NCI-H748 (cell line): ENCODE measurements at regions not wholly inside any gene's neighbourhood (a gene's known extent, or its start where the extent isn't known, plus 50 kb on each side); places are given as distances from the start of the nearest gene placed in this dataset.
"Not testable (repeated sequence)": the region's sequence is repeated elsewhere in the genome, so short reads cannot be mapped to it uniquely, and the experiment has no call there.

ENCODE experiments used
- DNase-seq: peaks from one replicate; lab custom pipeline; 2025; ENCODE audit not compliant: unreplicated experiment; lab: John Stamatoyannopoulos, UW

DNA sequence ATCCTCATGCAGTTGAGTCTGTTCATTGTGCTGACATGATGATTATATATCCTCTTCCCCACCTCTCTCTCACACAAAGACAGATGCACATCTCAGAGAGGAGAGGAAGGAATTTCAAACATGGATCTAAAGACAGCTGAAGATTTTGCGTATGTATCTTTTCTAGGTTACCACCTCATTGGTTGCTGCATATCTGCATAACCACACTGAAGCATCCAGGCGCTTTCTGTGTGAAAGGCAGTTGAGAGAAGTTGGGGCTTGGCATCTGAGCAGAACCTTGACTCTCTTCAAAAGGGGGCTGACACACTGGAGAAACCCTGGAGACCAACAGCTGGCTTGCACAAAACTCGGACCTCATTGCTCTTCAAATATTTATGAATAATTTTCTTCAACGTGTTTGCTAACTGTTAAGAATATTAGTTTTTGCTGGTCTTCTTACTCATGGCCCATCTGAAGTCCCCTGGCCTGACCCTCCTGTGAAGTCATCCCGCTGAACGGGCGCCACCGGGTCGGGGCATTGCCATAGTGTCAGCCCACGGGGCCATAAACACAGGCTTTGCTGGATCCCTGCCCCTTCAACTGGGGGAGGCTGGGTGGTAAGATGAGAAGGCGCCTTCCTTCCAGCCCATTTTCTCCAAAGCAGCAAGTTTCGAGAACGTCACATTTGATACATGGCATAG, 593.2 kb upstream of the CLINT1 start:
- DNase-seq, result no peak

DNA sequence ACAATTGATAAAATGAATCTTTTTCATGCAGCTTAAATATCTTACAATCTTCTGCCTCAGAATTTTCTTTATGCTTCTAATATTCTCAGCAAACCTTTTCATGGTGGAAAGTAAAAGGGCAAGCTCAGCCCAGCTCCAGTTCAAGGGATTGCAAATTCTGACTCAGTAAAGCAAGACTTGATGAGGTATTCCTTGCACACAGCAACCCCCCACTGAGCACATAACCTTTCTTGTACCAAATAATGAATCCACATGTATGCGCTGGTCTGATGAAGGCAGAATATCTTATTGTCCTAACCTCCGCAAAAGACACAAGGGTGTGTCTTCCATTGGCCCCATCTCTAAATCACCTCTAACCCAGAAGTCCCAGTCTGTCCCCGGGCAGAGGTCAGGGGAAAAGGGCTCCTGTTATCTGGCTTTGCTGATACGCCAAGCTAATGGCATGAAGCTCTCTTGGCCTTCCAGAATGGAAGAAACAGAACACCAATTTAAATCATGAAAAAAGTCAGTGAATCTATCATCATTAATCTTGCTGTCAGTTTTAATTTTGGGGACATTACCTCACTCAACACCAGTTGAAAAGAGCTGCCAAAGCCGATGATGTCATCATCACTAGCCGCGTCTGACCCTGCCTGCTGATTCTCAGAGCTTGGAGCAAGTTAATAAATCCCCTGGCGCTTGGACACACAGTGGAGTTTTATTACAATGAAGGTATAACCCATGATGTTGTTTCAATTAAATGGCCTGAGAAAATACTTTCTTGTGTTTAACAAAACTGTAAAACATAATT, 592.5 kb upstream of the CLINT1 start:
- peak; percentile 20 for DNase-seq

DNA sequence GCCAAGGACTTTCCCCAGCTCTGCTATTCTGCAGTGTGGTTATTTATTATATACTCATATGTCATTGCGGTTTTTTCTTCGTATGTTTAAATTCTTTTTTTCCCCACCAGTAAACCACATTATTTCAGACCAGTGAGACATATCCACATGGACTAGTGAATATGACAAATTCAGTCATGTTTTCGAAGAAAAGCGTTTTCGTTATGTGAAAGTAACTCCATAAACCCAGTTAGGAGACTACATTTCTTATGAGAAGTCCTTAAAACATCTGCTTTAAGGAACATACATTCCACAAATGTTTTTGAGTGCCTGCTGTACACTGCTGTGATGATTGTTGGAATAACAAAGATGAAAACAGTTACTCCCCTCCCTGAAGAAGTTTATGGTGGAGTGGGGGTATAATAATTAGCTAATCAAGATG, 591.8 kb upstream of the CLINT1 start:
- no peak for DNase-seq

DNA sequence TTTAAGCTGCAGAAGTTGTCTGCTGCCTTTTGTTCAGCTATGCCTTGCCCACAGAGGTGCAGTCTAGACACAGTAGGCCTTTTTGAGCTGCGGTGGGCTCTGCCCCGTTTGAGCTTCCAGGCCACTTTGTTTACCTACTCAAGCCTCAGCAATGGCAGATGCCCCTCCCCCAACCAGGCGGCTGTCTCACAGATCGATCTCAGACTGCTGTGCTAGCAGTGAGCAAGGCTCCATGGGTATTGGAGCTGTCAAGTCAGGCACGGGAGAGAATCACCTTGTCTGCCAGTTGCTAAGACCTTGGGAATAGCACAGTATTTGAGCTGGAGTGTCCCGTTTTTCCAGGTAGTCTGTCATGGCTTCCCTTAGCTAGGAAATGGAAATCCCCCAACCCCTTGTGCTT, 587.8 kb upstream of the CLINT1 start:
- DNase-seq, result not testable (repeated sequence)

DNA sequence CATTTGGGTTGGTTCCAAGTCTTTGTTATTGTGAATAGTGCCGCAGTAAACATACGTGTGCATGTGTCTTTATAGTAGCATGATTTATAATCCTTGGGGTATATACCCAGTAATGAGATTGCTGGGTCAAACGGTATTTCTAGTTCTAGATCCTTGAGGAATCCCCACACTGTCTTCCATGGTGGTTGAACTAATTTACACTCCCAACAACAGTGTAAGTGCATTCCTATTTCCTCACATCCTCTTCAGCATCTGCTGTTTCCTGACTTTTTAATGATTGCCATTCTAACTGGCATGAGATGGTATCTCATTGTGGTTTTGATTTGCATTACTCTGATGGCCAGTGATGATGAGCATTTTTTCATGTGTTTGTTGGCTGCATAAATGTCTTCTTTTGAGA, 580.3 kb upstream of the CLINT1 start:
- DNase-seq, result not testable (repeated sequence)

DNA sequence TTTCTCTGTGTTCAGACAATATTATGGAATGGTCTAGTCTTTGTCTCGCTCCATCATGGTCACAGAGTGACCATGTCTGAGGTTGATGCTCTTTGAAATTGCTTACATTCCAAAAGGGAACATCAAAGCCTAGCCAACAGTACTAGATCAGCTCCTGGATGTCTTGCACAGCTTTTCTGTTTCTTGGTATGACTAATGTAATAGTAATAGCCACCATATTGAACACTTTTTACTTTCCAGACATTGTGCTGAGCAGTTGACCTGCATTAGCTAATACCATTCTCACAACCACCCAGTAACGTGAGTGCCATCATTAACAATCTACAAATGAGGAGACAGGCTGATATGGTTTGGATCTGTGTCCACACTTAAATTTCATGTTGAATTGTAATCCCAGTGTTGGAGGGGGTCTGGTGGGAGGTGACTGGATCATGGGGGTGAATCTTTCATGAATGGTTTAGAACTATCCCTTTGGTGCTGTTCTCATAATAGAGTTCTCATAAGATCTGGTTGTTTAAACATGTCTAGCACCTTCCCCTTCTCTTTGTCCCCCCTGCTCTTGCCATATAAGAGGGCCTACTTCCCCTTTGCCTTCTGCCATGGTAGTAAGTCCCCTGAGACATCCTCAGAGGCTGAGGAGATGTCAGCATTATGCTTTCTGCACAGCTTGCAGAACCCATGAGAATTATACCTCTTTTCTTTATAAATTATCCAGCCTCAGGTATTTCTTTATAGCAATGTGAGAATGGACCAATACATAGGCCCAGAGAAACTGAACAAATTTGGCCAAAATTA, 577.5 kb upstream of the CLINT1 start:
- DNase-seq, result no peak

DNA sequence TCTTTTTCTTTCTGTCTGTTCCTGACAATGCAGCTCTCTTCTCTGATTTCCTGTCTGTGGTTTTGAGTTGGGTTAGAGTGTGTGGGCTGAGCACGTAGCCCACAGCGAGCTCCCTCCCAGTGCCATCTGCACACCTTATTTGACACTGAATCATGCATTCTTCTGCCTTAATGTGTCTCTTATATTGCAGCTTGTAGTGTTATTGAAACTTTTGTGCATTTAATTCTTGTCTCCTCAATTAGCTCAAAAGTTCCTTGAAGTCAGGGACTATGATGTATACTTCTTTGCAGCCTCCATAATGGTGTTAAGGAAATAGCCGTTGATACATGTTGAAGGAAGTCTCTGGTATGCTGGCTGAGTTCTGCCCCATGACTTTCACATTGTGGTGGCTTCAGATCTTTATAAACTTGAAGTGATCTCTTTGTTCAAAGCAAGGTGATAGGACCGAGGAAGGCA, 576.2 kb upstream of the CLINT1 start:
- DNase-seq, result no peak

DNA sequence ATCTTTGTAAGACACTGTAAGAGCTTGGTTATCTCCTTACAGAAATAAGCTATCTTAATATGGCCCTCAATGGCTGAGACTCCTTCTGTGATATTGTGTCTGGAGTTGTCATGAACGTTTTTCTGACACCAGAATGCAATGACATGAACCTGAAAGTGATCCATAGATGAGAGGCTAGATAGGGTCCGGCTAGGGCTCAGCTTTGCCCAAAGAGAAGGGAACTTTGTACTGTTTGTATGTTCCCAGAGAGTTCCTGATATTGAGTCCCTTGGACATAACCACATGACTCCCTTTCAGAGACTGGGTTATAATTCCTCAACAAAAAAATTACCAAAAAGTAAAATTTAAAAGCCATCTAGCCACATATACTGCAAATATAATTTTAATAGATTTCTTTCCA, 575.8 kb upstream of the CLINT1 start:
- no peak for DNase-seq

DNA sequence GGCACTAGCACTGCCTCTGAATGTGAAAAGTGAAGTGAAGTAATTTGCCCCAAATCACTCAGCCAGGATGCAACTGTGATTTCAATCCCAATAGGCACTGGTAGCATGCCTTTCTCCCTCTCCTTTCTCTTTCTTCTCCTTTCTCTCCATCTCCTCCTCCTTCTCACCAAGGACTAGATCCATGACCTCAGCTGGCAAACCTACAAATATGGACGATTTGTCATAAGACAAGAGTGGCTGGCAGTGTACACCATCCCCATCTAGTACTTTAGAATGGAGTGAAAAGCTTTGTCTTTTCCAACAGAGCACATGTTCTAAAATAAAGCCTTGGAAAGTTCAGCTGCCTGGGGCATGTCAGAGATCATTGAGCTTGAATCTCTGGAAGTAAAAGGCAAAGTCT, 574.7 kb upstream of the CLINT1 start:
- DNase-seq, result no peak

DNA sequence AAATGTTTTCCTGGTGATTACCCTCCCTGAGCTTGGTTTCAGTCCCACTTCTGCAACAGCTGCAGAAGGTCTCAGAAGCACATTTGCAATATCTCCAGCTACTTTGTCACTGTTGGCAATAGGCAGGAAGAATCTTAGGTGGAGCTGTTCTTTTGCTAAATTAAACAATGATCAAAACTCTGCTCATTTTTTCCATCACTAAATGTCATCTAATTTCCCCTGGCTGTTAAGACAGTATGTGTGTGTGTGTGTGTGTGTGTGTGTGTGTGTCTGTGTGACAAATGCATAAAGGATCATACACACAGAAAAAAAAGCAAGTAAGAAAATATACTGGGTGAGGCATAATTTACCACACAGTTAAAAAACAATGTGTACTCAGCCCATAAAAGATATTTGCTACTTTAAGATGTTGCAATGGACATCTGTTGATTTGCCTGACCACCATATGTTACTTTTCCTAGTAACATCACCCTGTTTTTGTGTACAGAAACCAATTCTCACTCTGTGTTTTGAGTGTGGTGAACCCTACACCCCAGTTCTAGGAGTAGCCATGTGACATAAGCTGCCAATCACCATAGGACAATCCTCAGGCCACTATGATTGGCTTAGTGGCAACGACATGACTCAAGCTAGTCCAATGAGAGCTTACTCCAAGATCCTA, 572.6 kb upstream of the CLINT1 start:
- DNase-seq, result no peak

DNA sequence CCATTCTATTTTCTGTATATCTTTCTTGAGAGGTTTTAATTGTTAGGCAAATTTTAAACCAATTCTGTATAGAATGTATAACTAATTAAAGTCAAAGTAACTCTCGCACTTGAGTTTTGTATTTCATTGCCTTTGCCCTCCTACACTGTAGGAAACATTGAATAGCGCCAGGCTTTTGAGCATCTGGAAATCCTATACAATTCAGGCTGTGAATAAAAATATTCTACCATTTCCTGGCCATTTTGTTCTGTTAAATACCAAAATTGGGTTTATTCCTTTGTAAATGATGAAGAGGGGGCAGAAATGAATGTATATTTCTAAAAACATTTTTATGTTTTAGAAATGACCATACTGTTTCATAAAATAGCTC, 571.8 kb upstream of the CLINT1 start:
- no peak for DNase-seq

DNA sequence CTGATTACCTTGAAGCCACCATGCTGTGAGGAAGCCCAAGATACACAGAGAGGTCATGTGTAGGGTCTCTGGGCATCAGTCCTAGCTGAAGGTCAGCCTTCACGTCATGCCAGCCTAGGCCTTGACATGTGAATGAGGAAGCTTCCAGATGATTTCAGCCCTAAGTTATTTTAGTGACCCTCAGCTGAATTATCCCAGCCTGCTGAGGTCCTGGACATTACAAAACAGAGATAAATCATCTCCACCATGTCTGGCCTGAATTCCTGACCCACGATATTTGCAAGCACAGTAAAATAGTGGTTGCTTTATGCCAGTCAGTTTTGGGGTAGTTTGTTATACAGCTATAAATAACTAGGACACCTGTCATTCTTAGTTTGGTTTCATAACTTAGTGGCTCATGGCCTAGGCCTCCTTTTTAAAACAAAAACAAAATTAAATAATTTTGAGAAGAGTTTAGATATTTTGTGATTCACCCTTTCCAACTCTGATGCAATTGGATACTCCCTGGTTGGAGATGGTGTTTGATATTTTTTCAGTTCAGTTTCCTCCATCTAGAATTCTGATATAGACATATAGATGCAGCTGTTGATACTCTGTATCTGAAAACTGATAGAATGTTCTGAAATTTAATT, 571.3 kb upstream of the CLINT1 start:
- no peak for DNase-seq

DNA sequence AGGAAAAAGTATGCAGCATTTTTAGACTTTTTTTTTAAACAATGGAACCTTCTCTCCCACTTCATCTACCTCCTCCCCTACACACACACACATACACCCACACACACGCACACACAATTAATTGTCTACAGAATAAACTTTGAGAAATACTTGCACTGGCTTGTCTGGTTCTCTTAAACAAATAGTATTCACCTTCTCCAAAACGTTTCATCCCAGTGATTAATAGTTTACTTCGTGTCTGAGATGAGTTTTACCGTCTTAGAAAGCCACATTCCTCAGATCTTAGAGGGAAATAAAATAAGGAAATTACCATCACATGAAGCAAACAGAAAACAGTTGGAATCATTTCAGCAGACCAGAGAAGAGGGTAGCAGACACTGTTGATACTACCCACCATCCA, 570.6 kb upstream of the CLINT1 start:
- DNase-seq, result no peak

DNA sequence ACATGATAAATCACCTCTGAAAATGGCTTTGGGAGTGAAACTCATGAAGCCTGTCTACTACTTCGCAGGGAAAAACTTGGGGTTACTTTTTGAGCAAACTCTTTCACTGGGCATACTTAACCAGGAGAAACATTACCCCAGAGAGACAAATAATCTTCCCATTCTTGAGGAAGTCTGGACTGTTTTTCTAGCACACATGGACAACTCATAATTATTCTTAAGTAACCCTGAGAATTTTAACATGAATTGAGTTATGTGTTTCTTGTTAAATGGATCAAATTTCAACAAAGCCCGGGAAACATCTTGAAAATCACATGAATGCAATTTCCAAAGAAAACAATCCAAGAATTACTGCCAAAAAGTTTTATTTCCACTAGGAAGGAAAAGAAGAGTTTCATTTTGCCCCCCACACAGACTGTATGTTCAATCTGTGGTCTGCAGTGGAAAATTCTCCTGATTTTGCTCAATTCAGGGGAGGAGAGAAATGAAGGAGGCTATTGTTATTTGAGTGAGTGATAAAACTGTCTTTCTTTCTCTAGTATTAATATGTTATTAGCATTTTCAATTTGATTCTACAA, 564.8 kb upstream of the CLINT1 start:
- no peak for DNase-seq

DNA sequence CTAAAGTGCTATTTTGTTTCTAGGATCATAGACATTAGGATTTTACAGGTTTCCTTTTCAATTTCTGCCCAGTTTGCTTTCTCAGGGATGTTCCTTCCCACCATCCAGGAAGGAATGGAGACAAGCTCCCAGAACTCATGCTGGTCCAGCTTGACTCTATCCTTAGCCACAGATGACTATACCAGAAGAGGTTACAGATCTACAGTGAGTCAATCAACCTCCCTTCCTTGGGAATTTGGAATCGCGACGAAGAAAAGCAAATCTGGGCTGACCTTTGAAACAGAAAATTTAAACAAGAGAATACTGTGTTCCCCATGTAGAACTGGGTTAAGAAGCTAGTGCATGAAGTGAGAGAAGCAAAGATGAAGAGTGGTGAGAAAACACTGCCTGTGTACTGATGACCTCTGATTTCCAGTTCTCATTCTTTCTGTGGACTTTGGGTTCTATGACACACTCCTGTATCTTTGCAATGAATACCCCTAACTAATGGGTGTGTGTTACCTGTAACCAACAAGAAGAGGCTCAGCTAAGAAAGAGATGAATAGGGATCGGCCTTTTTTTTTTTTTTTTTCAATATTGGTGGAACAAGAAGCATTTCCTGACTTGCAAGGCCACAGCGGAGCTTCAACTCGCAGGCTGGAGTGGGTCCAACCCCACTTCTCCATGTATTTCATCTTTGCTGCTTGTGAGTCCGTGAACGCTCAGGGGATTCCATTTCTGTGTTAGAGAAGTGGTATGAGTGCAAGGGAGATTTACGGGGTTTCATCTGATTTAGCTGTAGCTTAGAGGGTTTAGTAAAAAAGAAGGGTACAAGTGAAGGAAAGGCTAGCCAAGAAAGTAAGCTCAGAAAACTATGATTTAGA, 563.9 kb upstream of the CLINT1 start:
- no peak for DNase-seq

DNA sequence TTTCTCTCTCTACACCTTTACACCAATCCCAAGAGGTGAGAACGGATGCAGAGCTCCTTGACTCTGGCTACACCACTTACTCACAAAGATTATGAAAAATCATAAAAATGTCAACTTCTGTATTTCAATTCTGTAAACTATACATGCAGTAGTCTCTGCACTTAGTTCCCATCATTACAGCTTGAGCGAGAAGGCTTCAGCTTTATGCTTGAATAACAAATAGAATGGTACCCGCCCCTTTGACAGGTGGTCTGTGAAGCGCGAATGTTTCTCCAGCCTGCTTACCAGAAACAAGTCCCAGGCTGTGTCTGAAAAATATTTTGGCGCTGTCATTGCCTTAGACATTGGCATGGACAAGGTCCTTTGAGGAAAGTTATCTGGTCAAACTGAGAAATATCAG, 562.4 kb upstream of the CLINT1 start:
- DNase-seq, result no peak

DNA sequence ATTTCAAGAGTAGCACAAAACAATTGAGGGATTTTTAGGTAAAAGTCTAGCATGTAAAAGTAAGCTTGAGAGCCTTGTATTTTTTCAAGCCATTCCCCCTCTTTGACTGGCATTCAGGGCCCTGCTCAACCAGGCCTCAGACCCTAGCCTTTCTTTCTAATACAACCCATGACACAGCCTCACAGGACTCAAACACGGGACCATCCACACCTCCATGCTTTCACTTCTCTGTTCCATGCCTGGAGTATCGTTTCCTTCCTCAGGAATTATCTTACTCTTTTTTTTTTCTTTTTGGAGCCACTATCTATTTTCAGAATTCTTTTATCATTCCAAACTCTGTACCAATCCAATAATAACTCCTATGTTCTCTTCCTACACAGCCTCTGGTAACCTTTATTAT, 560.2 kb upstream of the CLINT1 start:
- no peak for DNase-seq

DNA sequence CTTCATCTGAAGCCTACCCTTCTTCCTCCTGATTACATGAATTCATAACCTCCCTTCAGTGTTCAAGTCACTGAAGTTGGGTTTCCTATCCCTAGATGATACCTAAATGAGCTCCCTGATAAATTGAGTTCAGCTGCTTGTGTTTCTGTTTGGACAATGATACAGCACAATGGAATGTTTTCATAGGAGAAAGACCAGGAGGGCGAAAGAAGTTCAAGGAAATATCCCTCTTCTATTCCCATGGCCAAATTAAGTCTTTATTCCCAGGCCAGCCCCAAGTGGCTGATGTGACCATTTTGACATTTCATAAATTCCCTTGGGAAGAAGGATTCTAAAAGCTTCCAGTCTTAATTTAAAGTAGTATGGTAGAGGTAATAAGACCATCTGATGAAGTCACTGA, 555.8 kb upstream of the CLINT1 start:
- DNase-seq, result no peak

DNA sequence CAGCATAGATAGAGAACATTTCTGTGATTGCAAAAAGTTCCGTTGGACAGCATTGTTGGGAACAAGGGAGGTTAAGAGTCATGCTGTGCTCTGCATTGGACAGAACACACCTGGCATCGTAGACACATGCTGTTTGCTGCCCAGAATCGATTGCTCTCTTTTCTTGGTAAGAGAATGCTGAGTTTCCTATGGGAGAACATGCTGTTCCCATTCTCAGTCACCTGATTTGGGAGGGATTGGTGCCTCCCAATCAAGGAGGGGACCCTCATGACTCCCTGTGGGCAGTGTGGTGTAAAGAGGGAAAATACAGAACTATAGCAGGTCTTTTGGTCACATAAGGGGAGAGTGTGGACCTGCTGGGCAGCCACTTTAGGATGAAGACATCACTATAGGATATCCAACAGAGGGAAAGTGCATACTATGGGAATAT, 555.4 kb upstream of the CLINT1 start:
- no peak for DNase-seq
